ENCODE measurements at regions not wholly inside any gene's neighbourhood (a gene's known extent, or its start where the extent isn't known, plus 50 kb on each side); places are given as distances from the start of the nearest gene placed in this dataset.

DNA sequence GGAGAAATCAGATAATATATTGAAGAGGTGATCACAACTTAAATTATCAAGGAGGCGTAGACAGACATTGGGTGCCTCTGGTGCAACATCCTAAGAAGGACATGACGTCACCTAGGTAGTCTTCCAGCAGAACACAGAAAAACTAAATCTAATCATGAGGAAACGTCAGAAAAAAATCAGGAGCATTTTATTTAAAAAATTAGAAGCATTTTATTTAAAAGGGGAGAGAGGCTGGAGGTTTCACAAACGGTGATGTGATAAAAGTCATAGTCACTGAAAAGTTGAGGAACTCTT is 254.6 kb downstream of the TMEM167A start:
- H3K27ac ChIP-seq (ENCODE audit: low read depth, low read length) = no peak overlapping the region
- H2AFZ ChIP-seq (ENCODE audit: low read length, unreplicated experiment) = no peak overlapping the region

DNA sequence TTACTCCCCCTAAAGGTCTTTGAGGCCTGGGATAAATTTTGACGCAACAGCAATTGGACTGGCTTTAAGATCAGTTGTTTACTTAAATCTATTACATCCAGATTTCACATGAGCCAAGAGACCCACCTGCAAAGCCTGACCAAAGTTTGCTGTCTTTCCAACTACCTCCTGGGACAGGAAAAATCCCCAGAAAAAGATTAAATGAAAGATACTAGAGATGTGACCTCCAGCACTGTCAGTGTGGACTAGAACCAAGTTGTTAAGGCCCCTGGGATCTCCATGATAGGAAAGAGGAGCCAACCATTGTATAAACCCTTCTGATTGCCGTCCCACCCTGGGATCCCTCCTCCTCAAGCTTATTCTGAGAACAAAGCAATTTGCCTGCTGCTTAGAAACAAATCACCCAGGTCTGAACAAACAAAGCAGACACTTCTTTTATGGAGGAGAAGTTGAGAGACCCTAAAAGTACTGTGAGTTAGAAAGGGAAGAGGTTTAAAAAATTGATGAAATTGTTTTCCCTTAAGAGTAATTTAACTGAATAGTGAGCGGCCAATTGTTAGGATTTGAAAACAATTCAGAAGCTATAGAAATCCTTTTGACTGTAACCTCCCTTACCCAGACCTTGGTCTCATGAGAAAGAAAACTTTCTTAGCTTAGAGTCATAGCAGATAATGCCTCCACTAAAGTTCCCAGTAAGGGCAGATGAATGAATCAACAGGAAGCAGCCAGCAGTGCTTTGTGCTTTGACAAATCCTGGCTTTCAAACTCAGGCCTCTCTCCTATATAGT is 255.2 kb downstream of the TMEM167A start:
- Histone ChIP-seq H3K27me3 (ENCODE audit: insufficient read depth, low read length) (no peaks in the 10 kb centered on the region), H3K79me2 (ENCODE audit: control insufficient read depth, insufficient read depth, low read length, unreplicated experiment) (no peaks in the 10 kb centered on the region), H3K4me3 (ENCODE audit: low read depth, low read length) (no peak overlapping the region), H2AFZ (ENCODE audit: low read length, unreplicated experiment) (no peak overlapping the region), H3K4me1 (ENCODE audit: control insufficient read depth, insufficient read depth, low read length, unreplicated experiment) (no peaks in the 10 kb centered on the region), H3K27ac (ENCODE audit: low read depth, low read length) (no peak overlapping the region), H3K36me3 (ENCODE audit: insufficient read depth, low read length) (no peaks in the 10 kb centered on the region)

More for the DNA sequence above, 254.6 kb downstream of the TMEM167A start:
- Histone ChIP-seq H3K4me3 (ENCODE audit: low read depth, low read length) (no peak overlapping the region), H3K27me3 (ENCODE audit: insufficient read depth, low read length) (no peaks in the 10 kb centered on the region), H3K79me2 (ENCODE audit: control insufficient read depth, insufficient read depth, low read length, unreplicated experiment) (no peaks in the 10 kb centered on the region), H3K36me3 (ENCODE audit: insufficient read depth, low read length) (no peaks in the 10 kb centered on the region), H3K4me1 (ENCODE audit: control insufficient read depth, insufficient read depth, low read length, unreplicated experiment) (no peaks in the 10 kb centered on the region)

DNA sequence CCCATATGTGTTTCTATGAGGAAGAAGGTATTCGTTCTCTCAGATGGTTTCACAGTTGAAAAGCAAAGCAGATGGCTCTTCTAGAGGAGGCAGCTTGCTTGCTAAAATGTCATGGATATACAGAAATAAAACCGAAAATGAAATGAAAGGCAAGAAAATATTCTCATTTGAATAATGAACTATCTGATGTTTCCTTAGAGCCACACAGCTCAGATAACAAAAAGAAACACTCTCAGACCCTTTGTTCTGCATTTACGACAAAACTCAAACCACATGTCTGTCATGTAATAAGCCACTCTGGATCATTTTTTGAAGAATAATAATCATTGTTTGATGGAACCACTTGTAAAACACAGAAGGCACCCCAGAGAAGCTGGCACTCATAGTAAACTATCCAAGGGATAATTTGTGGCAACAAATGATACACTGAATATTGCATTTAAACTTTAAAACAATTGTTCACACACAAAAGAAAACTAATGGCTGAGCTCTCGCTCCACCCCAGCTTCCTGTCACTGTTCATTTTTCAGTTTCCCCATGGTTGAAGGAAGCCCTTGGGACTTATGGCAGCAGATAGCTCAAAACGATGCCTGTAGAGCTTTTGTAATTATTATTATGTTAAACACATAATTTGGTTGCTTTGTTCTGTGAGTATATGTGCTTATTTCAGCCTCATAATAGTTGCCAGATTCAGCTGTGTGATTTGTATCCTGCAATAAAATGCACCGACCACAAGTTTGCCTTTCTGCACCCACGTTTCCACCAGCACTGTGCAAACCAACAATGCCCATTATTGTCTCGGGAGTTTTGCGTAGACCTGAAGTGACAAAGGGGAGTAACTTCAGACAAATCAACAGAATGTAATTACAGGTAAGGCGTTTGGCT is 256.0 kb downstream of the TMEM167A start:
- H3K27ac ChIP-seq (ENCODE audit: low read depth, low read length) = no peak overlapping the region
- H3K79me2 ChIP-seq (ENCODE audit: control insufficient read depth, insufficient read depth, low read length, unreplicated experiment) = no peaks in the 10 kb centered on the region
- H3K36me3 ChIP-seq (ENCODE audit: insufficient read depth, low read length) = no peaks in the 10 kb centered on the region
- no peaks in the 10 kb centered on the region for H3K4me1 ChIP-seq (ENCODE audit: control insufficient read depth, insufficient read depth, low read length, unreplicated experiment)
- no peaks in the 10 kb centered on the region for H3K27me3 ChIP-seq (ENCODE audit: insufficient read depth, low read length)
- H2AFZ ChIP-seq (ENCODE audit: low read length, unreplicated experiment) = no peak overlapping the region
- H3K4me3 ChIP-seq (ENCODE audit: low read depth, low read length) = no peak overlapping the region

DNA sequence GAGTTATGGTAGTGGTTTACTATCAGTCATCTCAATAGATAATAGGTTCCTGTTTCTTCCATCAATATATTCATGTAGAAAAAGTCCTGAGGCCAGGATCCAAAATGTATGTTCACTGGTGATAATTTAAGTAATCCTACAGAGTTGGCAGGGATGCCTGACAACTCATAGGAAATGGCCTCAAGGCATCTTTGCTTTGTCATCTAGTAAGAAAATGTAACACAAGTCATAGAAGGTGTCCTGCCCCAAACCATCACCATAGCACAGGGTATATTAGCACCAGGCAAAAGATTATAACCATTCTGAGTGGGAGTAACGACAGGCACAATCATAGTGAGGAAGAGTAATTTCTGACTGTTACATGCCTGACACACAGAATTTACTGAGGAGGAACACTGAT is 257.0 kb downstream of the TMEM167A start:
- Histone ChIP-seq H3K27me3 (ENCODE audit: insufficient read depth, low read length) (no peaks in the 10 kb centered on the region), H3K79me2 (ENCODE audit: control insufficient read depth, insufficient read depth, low read length, unreplicated experiment) (no peaks in the 10 kb centered on the region), H3K27ac (ENCODE audit: low read depth, low read length) (no peak overlapping the region), H3K4me1 (ENCODE audit: control insufficient read depth, insufficient read depth, low read length, unreplicated experiment) (no peaks in the 10 kb centered on the region), H3K36me3 (ENCODE audit: insufficient read depth, low read length) (no peaks in the 10 kb centered on the region), H3K4me3 (ENCODE audit: low read depth, low read length) (no peak overlapping the region), H2AFZ (ENCODE audit: low read length, unreplicated experiment) (no peak overlapping the region)

DNA sequence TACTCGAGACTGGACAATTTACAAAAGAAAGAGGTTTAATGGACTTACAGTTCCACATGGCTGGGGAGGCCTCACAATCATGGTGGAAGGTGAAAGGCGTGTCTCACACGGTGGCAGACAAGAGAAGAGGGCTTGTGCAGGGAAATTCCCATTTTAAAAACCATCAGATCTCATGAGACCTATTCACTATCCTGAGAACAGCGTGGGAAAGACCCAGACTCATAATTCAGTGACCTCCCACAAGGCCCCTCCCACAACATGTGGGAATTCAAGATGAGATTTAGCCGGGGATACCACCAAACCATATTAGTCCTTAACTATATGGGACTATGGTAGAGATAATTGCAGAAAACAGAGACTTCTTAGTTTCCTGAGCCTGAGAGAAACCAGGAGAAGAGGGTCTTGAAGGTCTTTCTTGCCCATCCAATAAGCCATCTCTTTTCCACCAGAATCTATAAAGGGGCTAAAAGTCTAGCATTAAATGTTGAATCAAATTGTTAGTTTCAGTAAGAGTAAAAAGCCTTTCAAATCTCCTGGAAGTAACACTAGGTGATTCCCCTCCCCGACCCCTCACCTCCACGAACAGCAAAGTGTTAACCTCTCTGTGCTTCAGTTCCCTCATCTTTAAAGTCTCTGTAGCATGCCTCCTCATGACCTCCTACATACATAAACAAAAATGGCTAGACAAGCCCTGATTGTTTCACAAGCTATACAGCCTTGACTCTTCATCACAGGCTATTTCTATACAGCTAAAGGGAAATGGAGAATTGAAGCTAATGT is 259.1 kb downstream of the TMEM167A start:
- no peaks in the 10 kb centered on the region for H3K4me1 ChIP-seq (ENCODE audit: control insufficient read depth, insufficient read depth, low read length, unreplicated experiment)
- no peak overlapping the region for H2AFZ ChIP-seq (ENCODE audit: low read length, unreplicated experiment)
- no peaks in the 10 kb centered on the region for H3K27me3 ChIP-seq (ENCODE audit: insufficient read depth, low read length)
- no peak overlapping the region for H3K27ac ChIP-seq (ENCODE audit: low read depth, low read length)
- H3K4me3 ChIP-seq (ENCODE audit: low read depth, low read length) = no peak overlapping the region
- H3K36me3 ChIP-seq (ENCODE audit: insufficient read depth, low read length) = no peaks in the 10 kb centered on the region
- H3K79me2 ChIP-seq (ENCODE audit: control insufficient read depth, insufficient read depth, low read length, unreplicated experiment) = no peaks in the 10 kb centered on the region

DNA sequence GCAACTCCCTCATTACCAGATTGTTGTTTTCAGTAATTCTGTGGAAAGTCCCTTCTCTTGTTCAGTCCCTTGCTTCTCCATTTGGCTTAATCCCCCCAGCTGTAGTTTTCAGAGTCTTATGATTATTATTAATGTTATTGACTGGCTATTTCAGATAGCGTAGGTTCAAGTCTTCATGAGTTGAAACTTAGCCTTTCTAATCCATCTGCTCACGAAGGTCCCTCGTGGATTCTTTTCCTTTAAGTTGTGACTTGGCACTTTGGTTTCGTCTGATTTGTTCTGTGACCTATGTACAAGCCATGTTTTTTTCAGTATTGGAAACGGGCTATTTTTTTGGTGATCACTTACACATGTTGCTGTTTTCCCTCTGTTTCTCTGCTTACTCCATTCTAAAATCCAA is 260.3 kb downstream of the TMEM167A start:
- no peak overlapping the region for H2AFZ ChIP-seq (ENCODE audit: low read length, unreplicated experiment)
- H3K4me1 ChIP-seq (ENCODE audit: control insufficient read depth, insufficient read depth, low read length, unreplicated experiment) = no peaks in the 10 kb centered on the region
- H3K36me3 ChIP-seq (ENCODE audit: insufficient read depth, low read length) = no peaks in the 10 kb centered on the region
- H3K4me3 ChIP-seq (ENCODE audit: low read depth, low read length) = no peak overlapping the region
- no peaks in the 10 kb centered on the region for H3K27me3 ChIP-seq (ENCODE audit: insufficient read depth, low read length)
- no peaks in the 10 kb centered on the region for H3K79me2 ChIP-seq (ENCODE audit: control insufficient read depth, insufficient read depth, low read length, unreplicated experiment)
- no peak overlapping the region for H3K27ac ChIP-seq (ENCODE audit: low read depth, low read length)

DNA sequence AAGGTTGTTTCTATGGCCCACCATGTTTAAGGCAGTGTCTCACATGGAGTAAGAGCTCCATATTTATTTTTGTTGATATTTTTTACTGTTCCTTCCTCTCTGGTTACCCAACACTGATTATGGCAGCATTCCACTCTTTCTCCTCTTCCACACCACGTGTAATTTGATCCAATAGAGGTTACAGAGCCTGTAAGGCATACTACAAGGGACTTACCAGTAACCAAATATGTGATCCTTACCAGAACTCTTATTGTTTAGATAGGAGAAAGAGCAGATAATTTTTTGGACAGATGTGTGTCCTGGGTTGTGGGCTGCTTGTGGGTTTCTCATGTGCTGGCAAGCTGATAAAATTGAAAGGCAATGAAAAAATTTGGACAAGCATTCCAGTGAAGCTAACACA is 261.3 kb downstream of the TMEM167A start:
- H3K4me3 ChIP-seq (ENCODE audit: low read depth, low read length) = no peak overlapping the region
- H3K79me2 ChIP-seq (ENCODE audit: control insufficient read depth, insufficient read depth, low read length, unreplicated experiment) = no peaks in the 10 kb centered on the region
- H2AFZ ChIP-seq (ENCODE audit: low read length, unreplicated experiment) = no peak overlapping the region
- H3K27me3 ChIP-seq (ENCODE audit: insufficient read depth, low read length) = no peaks in the 10 kb centered on the region
- H3K36me3 ChIP-seq (ENCODE audit: insufficient read depth, low read length) = no peaks in the 10 kb centered on the region
- H3K4me1 ChIP-seq (ENCODE audit: control insufficient read depth, insufficient read depth, low read length, unreplicated experiment) = no peaks in the 10 kb centered on the region
- no peak overlapping the region for H3K27ac ChIP-seq (ENCODE audit: low read depth, low read length)

DNA sequence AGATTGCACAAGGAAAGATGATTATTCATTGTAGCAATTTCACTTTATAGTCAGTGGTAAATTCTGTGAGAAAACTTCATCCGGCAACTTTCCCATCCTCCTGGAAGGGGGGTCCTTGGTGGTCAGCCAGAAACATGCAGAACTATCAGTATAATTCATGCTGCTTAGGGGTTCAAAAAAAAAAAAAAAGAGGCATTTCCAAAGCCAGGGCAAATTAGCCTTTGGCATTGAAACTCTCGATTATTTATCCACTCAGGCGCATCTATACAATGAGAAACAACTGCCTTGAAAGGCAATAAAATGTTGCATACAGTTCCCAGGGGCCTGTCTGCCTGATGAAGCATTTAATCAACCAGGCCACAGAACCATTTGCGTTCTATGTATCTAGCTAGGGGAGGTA is 263.3 kb downstream of the TMEM167A start:
- no peaks in the 10 kb centered on the region for H3K27me3 ChIP-seq (ENCODE audit: insufficient read depth, low read length)
- H2AFZ ChIP-seq (ENCODE audit: low read length, unreplicated experiment) = no peak overlapping the region
- no peak overlapping the region for H3K27ac ChIP-seq (ENCODE audit: low read depth, low read length)
- H3K79me2 ChIP-seq (ENCODE audit: control insufficient read depth, insufficient read depth, low read length, unreplicated experiment) = no peaks in the 10 kb centered on the region
- no peak overlapping the region for H3K4me3 ChIP-seq (ENCODE audit: low read depth, low read length)
- H3K4me1 ChIP-seq (ENCODE audit: control insufficient read depth, insufficient read depth, low read length, unreplicated experiment) = no peaks in the 10 kb centered on the region
- no peaks in the 10 kb centered on the region for H3K36me3 ChIP-seq (ENCODE audit: insufficient read depth, low read length)

DNA sequence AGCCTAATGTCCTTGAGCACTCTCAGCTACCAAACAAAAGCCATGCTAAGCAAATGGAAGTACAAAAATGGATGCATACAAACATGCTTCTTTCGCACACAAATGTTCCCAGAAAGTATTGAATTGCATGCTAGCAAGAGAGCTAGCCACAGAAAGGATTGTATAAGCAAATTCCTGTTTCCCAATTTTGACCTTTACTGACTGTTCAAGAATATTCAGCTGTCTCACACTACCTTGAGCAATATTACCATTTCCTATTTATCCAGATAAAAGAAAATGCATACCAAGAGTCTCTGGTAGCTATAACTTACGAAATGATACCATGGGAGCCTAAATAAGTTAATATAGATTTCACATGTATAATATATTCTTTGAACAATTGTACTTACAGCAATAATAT is 264.6 kb downstream of the TMEM167A start:
- no peaks in the 10 kb centered on the region for H3K79me2 ChIP-seq (ENCODE audit: control insufficient read depth, insufficient read depth, low read length, unreplicated experiment)
- H3K36me3 ChIP-seq (ENCODE audit: insufficient read depth, low read length) = no peaks in the 10 kb centered on the region
- H3K27me3 ChIP-seq (ENCODE audit: insufficient read depth, low read length) = no peaks in the 10 kb centered on the region
- H3K4me1 ChIP-seq (ENCODE audit: control insufficient read depth, insufficient read depth, low read length, unreplicated experiment) = no peaks in the 10 kb centered on the region
- no peak overlapping the region for H2AFZ ChIP-seq (ENCODE audit: low read length, unreplicated experiment)
- H3K4me3 ChIP-seq (ENCODE audit: low read depth, low read length) = no peak overlapping the region
- H3K27ac ChIP-seq (ENCODE audit: low read depth, low read length) = 0 out of 2 replicates have a peak overlapping the region, but pooled peaks have one; percentile 7

DNA sequence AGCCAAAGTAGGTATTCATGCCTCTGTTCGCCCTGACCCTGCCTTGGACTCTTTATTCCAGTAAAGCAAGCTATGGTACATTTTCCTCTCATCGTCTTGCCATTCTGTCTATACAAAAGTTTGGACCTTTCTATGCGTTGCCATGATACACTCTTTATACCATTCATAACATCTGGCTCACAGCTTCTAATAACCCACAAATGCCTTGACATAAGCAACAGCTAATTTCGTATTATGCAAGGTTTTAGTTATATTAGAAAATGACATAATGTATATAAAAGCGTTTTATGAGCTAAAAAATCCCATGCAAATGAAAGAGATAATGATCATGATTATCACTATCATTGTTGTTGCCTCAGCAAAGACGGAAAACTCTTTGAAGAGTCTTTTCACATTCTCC is 265.7 kb downstream of the TMEM167A start:
- no peak overlapping the region for H2AFZ ChIP-seq (ENCODE audit: low read length, unreplicated experiment)
- H3K79me2 ChIP-seq (ENCODE audit: control insufficient read depth, insufficient read depth, low read length, unreplicated experiment) = no peaks in the 10 kb centered on the region
- no peak overlapping the region for H3K27ac ChIP-seq (ENCODE audit: low read depth, low read length)
- H3K4me1 ChIP-seq (ENCODE audit: control insufficient read depth, insufficient read depth, low read length, unreplicated experiment) = no peaks in the 10 kb centered on the region
- H3K4me3 ChIP-seq (ENCODE audit: low read depth, low read length) = no peak overlapping the region
- no peaks in the 10 kb centered on the region for H3K27me3 ChIP-seq (ENCODE audit: insufficient read depth, low read length)
- H3K36me3 ChIP-seq (ENCODE audit: insufficient read depth, low read length) = no peaks in the 10 kb centered on the region

Measured in ACC112 (cell line).